Heart left ventricle (tissue), 16 donors: ENCODE measurements at regions not wholly inside any gene's neighbourhood (a gene's known extent, or its start where the extent isn't known, plus 50 kb on each side); places are given as distances from the start of the nearest gene placed in this dataset.

Experiments
- ATAC-seq, 4 donors: fragments of 200-7000 bp; cut with Tn5 transposase; one replicate each; pipeline ENCODE4 v1.9.1; 2020 to 2022; ENCODE audit warnings: moderate library complexity in 4 of 4, mild to moderate bottlenecking in 3 of 4, moderate number of reproducible peaks in 1 of 4
- DNase-seq, 5 donors: peaks; one replicate each; pipeline ENCODE4 v3.0.0-alpha.2; 2020
- H3K27ac ChIP-seq, 12 donors: fragments of 200-600 bp; sonication (generic) in 4 of 12; one replicate each; pipeline versions ENCODE4 v1.5.0 to v1.8.0; 2016 to 2022; ENCODE audit warnings: mild to moderate bottlenecking in 2 of 12
- H3K27me3 ChIP-seq, 9 donors: fragments of 200-600 bp; sonication (generic) in 2 of 9; one replicate each; pipeline versions ENCODE4 v1.5.1 to v1.8.0; 2016 to 2022; ENCODE audit warnings: mild to moderate bottlenecking in 3 of 9
- H3K36me3 ChIP-seq, 9 donors: fragments of 200-600 bp; sonication (generic) in 2 of 9; one replicate each; pipeline versions ENCODE4 v1.5.0 to v1.8.0; 2018 to 2022; ENCODE audit warnings: mild to moderate bottlenecking in 2 of 9
- H3K4me1 ChIP-seq, 12 donors: fragments of 200-600 bp; sonication (generic) in 4 of 12; one replicate each; pipeline versions ENCODE4 v1.5.0 to v1.8.0; 2016 to 2022; ENCODE audit warnings: mild to moderate bottlenecking in 3 of 12
- H3K4me3 ChIP-seq, 12 donors: fragments of 200-600 bp; sonication (generic) in 4 of 12; one replicate each; pipeline versions ENCODE4 v1.5.0 to v1.8.0; 2017 to 2022; ENCODE audit warnings: mild to moderate bottlenecking in 9 of 12, moderate library complexity in 4 of 12
- H3K9me3 ChIP-seq, 12 donors: fragments of 200-600 bp; sonication (generic) in 4 of 12; one replicate each; pipeline versions ENCODE4 v1.5.0 to v1.8.0; 2016 to 2022; ENCODE audit warnings: mild to moderate bottlenecking in 1 of 12
- CTCF ChIP-seq, 12 donors: fragments of 200-600 bp; sonication (generic) in 4 of 12; IDR thresholded peaks; one replicate each; pipeline versions ENCODE4 v1.5.0 to v1.8.0; 2018 to 2022; ENCODE audit warnings: antibody characterized with exemption in 12 of 12, mild to moderate bottlenecking in 5 of 12
- POLR2A ChIP-seq, 2 donors: fragments of 450-650 bp; IDR thresholded peaks; one replicate each; pipeline ENCODE4 v1.6.1; 2017; ENCODE audit warnings: antibody characterized with exemption in 2 of 2, mild to moderate bottlenecking in 2 of 2, moderate library complexity in 2 of 2
- WGBS, 4 donors: extraction: QIAGEN DNeasy Blood & Tissue Kit in 2 of 4; methylation state at CpG; one replicate each; pipeline versions ENCODE4 v1.1.5 to v1.1.7; 2013 to 2018; 5-methylcytosine and 5-hydroxymethylcytosine counted together
- intact Hi-C, 10 donors: fragments of 100-400 bp; cut with DNase I; formaldehyde crosslinking; loops; one replicate each; pipeline versions ENCODE4 v1.11.1 to v1.14.2; 2022
- donor health status: ischemic (EF 13 %, LVEDD 7.1; RV severe dilation, severe dysfunction).
- donor health status: healthy with polysubstance abuse.
- donor health status: DM: no; HTN: yes; CAD: no.
- donor health status: DM: no; HTN: no; CAD: no.
- donor health status: ischemic (EF 25% LVEDD 6.9; RV normal size, moderate dysfunction).
- donor health status: ischemic (EF 25% LVEDD 5.7; RV mildly dilated, moderate dysfunction).
- donor health status: healthy.
- donor health status: DM: yes; HTN: yes; CAD: no.
- donor health status: ischemic (EF 35%, LVEDD 5.7; RV mildly dilated, moderate dysfunction).
- donor health status: nonischemic (EF 11% LVEDD 7.7; RV severe dilation, severe dysfunction).
- donor health status: DM: yes; HTN: yes; CAD: no.
- donor health status: PGD.
- donor health status: ischemic (EF 29% LVEDD 5.4; RV normal size, mild dysfunction).
- donor health status: nonischemic (EF 23%, LVEDD 6.1; RV moderate dilation, normal function).

DNA sequence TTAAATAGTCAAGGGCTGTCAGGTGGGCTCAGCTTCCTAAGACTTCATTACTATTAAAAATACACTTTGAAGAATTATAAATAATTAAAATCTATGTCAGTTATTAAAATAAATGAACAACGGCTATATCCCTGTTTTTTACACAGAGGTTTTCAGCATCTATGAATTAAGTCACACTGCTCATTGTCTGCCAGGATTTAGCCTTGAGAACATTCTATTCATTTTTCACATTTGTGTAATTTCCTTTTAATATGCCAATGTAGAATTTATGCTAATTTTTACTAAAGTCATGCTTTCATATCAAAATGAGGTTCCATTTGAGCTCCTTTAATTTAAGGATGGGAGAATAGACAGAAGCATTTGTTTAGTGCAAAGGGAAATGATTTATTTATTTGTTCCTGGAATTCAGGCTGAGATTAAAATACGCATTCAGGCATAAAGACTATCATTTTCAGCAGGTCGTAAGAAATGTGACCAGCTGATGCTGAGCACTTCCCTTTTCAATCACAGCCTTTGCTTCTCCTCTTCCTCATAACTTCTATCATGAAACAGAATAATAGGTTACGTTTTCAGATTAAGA, 345.1 kb downstream of the MFSD1 start:
- ATAC-seq (no peak), DNase-seq (no peak)
- TF ChIP-seq CTCF (IDR thresholded peaks at IDR 0.05) (no peak), POLR2A (IDR thresholded peaks at IDR 0.05) (no peak)
- H3K9me3 ChIP-seq: no peaks in the 10 kb centered on the region
- H3K4me1 ChIP-seq: no peaks in the 10 kb centered on the region
- no peaks in the 10 kb centered on the region for H3K36me3 ChIP-seq
- intact Hi-C loops: no loop called here
- no peaks in the 10 kb centered on the region for H3K27me3 ChIP-seq
- no peak overlapping the region for H3K4me3 ChIP-seq
- H3K27ac ChIP-seq: no peak overlapping the region
- WGBS, 4 donors: 62 to 77% (median 66%) methylated on average over 4 of the region's 4 CpGs

DNA sequence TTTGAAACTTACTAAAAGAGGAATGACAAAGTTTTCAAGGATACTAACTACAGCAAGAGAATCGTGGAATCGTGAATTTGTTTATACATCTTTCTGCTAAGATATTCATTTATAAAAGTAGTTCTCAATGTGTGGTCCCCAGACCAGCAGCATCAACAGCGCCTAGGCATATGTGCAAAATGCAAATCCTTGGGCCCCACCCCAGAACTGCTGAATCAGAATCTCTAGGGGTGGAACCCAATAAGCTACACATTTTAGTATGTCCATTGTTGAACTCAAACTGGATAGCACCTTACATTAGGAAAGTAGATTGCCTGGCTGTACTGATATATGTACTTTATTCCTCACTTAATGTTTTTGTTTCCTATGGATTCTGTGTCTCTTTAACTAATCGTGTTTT, 346.0 kb downstream of the MFSD1 start:
- WGBS, 4 donors: 76 to 88% (median 83%) methylated on average over 4 of the region's 4 CpGs

DNA sequence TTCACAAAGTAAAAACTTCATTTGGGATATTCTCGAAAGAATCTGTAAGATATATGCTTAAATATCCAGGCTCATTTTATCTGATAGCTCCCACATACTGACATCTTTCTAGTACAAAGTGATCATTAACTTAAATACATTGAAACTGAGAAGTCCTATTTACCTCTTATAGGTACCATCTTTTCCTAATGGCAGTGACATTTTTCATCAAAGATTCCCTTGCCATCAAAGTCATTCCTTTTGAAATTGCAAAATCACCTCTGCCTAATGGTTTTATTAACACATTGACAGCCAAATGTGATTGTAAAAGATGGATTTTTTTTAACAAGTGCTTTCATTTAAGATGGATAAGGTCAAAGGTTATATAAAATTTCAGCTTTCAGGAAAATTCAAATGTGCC, 346.6 kb downstream of the MFSD1 start:
- ATAC-seq (no peak), DNase-seq (no peak)
- Histone ChIP-seq H3K4me1 (no peaks in the 10 kb centered on the region), H3K27ac (no peak overlapping the region), H3K4me3 (no peak overlapping the region), H3K9me3 (no peaks in the 10 kb centered on the region), H3K36me3 (no peaks in the 10 kb centered on the region), H3K27me3 (no peaks in the 10 kb centered on the region)
- TF ChIP-seq CTCF (IDR thresholded peaks at IDR 0.05) (no peak), POLR2A (IDR thresholded peaks at IDR 0.05) (no peak)
- WGBS, 4 donors: 66 to 81% (median 73%) methylated on average over 1 of the region's 1 CpG
- intact Hi-C loops: no loop called here

More for the DNA sequence above, 346.0 kb downstream of the MFSD1 start:
- H3K27ac ChIP-seq: no peak overlapping the region
- intact Hi-C loops: no loop called here
- no peaks in the 10 kb centered on the region for H3K9me3 ChIP-seq
- no peak for TF ChIP-seq POLR2A (IDR thresholded peaks at IDR 0.05)
- no peak for TF ChIP-seq CTCF (IDR thresholded peaks at IDR 0.05)
- no peak overlapping the region for H3K4me3 ChIP-seq
- no peak for DNase-seq
- H3K4me1 ChIP-seq: no peaks in the 10 kb centered on the region
- H3K27me3 ChIP-seq: no peaks in the 10 kb centered on the region
- no peaks in the 10 kb centered on the region for H3K36me3 ChIP-seq
- no peak for ATAC-seq

GRCh38 chr3:159149131-159149530, 347.3 kb downstream of the MFSD1 start:
- intact Hi-C loops: no loop called here
- H3K27me3 ChIP-seq: no peaks in the 10 kb centered on the region
- DNase-seq: no peak
- no peaks in the 10 kb centered on the region for H3K36me3 ChIP-seq
- H3K27ac ChIP-seq: no peak overlapping the region
- no peak overlapping the region for H3K4me3 ChIP-seq
- no peak for ATAC-seq
- TF ChIP-seq POLR2A (IDR thresholded peaks at IDR 0.05): no peak
- TF ChIP-seq CTCF (IDR thresholded peaks at IDR 0.05): no peak
- H3K9me3 ChIP-seq: no peaks in the 10 kb centered on the region
- H3K4me1 ChIP-seq: no peaks in the 10 kb centered on the region
- 83 to 87% (median 86%) methylated on average over 7 of the region's 7 CpGs for WGBS, 4 donors
